HG03196 (cell line): ENCODE measurements at regions not wholly inside any gene's neighbourhood (a gene's known extent, or its start where the extent isn't known, plus 50 kb on each side); places are given as distances from the start of the nearest gene placed in this dataset.
"Not testable (repeated sequence)": the region's sequence is repeated elsewhere in the genome, so short reads cannot be mapped to it uniquely, and the experiment has no call there.

Experiments
- ATAC-seq: cut with Tn5 transposase; IDR thresholded peaks from one replicate; pipeline ENCODE4 v1.9.1; 2021; ENCODE audit not compliant: unreplicated experiment

DNA sequence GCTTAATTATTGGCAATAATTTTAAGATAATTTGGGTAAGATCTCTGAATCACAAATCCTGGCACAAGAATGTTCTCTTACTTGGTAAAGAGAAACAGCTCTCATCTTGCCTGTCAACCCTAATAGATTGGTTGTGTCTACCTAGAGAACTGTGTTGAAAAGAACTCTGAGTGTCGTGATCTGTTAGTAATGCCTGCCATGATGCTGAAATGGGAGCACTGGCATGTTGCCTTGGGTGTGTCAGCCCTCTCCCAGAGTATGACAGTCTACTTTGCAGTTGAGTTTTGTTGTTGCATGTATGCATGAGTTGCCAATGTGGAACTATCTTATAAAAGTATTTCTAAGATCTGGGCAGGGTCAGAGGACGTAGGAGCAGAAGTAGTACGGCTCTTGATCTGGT lies 221.4 kb downstream of the MAF start:
- no peak for ATAC-seq

DNA sequence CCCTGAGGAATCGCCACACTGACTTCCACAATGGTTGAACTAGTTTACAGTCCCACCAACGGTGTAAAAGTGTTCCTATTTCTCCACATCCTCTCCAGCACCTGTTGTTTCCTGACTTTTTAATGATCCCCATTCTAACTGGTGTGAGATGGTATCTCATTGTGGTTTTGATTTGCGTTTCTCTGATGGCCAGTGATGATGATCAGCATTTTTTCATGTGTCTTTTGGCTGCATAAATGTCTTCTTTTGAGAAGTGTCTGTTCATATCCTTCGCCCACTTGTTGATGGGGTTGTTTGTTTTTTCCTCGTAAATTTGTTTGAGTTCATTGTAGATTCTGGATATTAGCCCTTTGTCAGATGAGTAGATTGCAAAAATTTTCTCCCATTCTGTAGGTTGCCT lies 223.5 kb downstream of the MAF start:
- ATAC-seq, result not testable (repeated sequence)

DNA sequence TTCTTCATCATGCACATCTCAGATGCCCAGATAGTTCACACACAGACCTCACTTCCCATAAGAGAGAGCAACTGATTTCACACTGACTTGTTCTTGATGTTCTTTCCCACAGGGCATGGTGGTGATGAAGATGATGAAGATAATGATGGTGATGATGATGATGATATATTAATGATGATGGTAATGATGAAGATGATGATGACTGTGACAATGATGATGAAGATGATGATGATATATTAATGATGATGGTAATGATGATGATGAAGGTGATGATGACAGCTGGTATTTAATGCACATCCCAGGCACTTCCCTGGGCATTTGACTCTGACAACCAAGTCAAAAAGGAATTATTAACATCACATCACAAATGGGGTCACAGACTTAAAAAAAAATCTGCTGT lies 225.2 kb downstream of the MAF start:
- no peak for ATAC-seq

DNA sequence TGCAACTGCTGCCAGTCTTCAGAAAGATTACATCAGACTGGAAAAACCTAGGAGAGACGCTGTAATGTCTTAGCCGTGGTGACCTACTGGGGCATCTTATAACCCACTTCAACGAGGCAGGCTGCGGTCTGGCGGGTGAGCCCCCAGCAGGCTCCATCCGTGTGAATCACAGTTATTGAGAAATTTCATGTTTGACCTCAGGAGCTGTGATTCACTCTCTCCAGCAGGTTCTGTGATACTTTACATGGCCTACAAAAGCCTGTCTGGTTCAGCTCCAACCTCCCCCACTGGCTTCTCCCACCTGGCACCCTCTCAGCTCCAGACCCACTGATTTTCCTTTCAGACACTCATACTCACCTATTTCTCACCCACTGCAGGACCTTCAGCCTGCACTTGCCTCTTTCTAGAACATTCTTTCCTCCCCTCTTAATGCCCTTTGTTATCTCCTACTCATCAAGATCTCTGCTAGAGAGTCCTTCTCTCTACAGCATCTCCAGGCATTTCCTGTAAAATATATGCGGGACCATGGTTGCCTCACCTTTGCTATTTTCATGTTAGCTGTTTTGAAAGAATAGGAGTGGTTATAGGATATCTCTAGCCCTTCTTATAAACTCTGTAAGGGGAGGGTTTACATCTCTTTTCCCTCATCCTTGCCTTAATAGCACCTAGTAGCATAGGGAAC lies 227.9 kb downstream of the MAF start:
- no peak for ATAC-seq

DNA sequence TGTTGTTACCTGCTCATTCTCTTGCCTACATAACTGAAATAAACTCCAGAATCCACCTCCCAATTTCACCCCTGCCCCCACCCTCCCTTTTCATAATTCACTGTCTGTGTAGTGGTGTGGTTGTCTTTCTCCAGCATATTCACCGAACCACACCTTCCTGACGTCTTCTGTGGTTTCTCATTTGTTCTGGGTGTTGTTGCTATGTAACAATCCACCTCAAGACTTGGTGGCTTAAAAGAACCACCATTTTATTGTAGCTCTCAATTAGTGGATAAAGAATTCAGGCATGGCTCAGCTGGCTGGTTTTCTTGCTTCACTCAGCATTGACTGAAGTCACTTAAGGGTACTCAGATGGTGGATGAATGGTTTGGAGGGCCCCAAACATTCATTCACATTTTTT lies 229.8 kb downstream of the MAF start:
- ATAC-seq, result no peak

DNA sequence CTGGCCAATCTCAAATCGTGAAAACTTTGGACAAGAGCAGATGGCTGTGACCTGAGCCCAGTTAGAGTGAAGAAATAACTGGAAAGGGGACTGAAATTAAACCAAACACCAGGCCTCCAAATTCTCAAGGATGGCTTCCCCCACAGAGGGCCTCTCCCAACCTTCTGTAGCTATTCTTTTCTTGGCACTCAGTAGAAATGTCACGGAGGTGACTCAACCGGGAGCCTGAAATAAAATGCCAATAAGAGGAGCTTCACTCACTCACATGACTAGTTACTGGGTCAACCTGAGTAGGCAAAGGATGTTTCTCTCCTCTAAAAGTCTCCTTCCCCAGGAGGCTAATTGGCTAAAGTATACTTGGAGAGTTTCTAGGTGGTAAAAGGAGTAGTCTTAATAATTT lies 230.7 kb downstream of the MAF start:
- ATAC-seq, result no peak

DNA sequence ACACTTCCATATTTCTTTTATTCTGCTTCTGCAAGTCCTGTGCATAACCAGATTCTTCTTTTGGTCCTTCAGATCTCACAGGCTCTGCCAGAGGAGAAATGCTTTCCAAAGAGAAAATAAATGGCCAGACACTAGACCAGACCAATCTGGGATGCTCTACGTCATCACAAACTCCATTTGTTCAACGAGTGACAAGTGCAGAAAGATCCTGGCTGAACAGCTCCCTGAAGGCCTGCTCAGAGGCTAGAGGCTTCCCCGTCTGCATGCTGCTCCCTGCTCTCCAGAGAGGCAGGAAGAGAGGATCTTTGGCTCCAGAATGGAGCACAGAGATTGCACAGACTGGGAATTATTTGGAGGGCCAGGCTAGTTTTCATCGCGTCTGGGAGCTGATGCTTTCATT lies 232.7 kb downstream of the MAF start:
- ATAC-seq, result no peak

DNA sequence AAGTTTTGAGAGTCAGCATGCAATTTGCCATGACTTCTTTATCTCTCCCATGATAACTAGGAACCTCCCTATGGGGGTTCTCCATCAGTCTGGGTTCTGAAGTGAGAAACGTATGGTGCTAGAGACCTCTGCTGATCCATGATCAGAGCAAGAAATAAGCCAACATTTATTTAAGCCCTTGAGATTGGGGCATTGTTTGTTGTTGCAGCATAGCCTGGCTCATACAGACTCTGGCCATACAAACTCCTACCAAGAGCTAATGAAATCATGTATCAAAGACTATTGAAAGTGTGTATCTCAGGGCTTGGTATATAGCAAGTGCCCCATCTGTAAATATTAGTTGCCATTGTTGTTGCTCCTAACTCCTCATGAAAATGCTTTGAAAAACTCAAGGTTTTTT lies 233.9 kb downstream of the MAF start:
- no peak for ATAC-seq

DNA sequence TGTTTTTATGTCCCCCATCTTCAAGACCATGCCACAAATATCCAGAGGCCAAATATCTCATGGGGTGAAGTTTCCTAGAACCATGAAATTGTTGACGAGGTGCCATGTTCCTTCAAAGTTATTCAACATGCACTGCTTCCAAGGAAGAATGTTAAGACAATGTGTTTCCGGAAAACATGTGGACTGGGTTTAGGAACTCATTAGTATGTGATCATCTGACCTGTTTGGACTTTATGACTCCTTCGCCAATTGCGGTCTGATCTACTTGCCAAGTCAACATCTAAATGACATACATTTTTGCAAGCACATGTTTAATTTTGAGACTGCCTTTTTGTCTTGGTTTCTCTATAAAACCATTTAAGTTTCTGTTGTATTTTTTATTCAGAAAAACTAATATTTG lies 234.8 kb downstream of the MAF start:
- no peak for ATAC-seq

DNA sequence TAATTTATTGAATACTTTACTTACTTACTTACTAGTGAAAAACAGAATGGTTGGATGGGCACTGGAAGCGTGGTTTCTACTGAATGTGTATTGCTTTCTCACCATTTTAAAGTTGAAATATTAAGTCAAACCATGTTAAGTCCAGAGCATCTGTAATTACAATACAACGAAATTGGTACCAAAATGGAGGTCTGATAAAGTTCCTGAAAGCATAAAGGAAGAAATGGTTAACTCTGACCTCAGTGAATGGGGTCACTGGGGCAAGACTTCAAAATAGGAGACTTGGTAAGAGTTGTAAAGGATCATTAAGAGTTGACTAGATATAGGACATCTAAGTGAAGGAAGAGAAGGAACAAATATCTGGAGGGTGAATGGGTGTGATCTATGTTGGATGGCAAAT lies 237.1 kb downstream of the MAF start:
- no peak for ATAC-seq

DNA sequence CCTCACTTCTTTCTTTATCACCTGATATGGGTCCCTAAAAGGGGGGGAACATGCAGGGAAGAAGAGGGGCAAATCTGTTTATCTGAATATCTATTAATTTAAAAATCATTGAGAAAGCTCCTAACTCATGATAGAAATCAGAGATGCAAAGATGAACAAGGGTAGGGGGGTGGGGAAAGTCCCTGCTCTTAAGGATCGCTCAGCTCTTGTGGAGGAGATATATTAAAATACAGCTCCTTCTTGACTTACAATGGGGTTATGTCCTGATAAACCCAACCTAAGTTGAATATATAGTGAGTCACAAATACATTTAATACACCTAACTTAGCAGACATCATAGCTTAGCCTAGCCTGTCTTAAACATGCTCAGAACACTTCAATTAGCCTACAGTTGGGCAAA lies 237.5 kb downstream of the MAF start:
- ATAC-seq, result no peak

DNA sequence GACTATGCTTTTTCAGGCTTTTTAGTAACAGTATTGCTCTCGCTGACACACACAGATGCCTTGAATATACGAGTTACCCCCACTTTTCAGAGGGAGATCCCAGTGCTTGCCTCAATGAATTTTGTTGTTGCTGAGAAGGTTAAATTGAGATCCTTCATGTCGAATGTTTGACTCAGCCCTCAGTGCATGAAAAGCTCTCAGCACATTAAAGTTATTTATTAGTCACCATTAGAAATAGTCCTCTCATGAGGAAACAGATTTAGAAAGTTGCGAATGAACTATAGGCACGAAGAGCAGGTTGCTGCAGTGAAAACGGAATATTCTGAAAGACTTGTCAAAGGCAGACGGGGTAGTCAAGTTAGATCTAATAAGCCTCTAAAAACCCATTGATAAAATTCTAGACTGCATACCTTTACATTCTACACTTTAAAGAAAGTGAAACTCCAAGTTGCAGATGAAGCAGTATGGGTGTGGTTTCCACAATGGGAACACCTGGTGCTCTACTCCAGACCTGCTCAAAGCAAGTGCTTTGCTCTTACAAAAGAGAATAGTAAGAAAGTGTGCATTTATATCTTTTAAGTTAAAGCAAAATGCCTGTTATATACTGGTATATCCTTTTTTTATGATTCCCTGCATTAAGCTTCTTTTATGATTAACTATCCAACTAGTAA lies 238.1 kb downstream of the MAF start:
- no peak for ATAC-seq

DNA sequence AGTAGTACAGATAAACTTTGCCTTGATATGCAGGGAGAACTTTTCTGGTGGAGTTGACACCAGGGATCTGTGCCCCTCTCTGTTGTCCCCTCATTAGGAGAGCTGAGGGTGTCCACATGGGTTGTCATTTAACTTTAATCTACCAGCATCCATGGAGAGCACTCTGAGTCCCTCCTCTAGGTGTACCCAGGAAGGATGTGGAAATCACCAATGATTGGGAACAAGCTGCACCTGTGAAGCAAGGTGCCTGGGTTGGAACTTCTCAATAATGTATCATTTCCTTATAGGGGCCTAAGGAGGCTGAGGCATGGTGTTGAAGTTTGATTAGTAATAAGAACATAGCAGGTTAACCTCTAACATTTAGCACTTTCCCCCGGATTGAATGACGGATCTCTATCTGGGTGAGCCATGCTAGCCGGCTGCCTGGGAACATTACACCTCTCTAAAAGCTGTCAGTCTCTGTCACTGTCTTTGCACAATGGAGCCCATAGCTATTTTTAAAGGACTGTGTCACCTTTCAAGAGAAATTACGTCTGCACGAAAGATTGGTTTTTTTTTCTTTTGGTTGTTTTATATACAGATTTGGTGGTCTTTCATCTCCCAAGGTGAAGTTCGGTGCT lies 239.3 kb downstream of the MAF start:
- ATAC-seq, result no peak

DNA sequence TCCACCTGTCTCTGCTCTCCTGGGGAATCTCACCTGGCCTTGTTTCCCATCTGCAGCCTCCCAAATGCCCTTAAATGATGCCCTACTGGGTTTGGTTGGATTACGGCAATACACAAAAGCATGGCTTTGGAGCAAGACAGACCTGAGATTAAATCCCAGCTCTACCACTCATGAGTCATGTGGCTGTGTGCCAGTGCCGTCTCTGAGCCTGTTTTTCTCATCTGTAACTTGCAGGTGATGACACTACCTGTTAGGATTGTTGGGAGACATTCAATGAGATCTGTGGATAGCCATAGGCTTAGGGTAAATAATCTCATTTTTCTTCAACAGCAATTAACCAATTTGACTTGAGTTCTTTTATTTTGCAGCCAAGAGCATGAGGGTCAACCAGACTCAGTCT lies 240.3 kb downstream of the MAF start:
- no peak for ATAC-seq

DNA sequence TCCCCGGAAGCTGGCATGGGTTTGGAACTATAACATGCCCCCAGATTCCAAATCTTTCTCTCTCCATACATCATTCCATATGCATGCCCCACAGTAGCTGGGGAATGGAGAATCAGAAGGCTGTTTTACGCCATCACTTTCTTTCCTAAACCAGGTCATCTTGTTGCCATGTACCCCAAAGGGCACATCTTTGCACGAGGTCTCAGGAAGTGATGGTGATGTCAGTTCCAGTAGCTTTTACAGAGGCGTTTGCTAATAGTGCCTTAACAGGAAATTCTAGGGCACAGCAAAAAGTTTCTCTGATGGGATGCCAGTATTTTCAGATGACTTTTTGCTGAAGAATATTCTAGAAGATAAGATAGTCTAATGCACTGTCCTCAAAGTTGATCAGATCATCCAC lies 241.5 kb downstream of the MAF start:
- no peak for ATAC-seq

DNA sequence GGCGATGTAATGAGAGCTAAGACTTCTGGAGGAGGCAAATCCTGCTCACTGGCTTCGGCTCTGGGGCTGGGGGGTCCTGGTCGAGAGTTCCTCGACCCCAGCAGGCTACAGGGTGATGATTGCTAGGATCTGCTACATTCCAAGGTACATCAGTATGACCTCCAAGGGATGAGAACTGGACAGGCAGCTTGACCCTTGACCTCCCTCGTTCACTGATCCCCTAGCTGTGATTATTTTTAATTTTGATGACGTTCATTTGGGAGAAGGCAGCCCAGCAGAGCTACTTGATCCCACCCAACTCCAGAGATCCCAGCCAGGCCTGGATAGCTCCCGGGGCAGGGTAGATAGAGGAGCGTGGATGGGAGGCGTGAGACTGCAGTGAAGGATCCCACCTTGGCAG lies 242.3 kb downstream of the MAF start:
- no peak for ATAC-seq

DNA sequence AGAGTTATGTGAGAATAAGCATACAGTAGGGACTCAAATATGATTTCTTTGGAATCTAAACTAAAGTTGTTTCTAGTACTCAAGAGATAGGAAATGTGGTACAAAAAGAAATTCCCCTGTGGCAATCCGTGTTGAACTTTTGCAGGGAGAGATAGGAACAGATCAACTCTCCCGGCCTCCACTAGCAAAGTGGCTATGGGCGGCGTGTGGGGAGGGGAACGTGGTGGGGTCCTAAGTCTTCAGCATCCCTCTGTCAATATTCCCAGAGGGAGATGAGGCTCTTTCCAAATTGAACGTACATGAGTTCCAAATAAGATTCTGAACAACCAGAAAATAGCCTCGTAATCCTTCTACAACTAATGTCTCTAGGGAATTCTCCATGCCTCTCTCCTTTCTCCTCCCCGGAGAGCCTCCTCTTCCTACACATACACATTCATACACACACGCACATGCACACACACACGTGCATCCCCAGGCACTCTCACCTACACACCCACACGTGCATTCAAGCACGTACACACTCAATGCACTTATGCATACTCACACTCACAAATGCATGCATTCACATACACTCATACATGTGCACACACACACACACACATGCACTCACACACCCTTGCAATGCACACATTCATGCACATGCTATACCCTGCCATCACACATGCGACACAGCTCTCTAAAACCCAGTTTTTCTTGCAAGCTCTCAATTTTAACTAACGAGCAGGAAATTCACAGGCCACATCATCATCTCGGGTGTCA lies 244.8 kb downstream of the MAF start:
- ATAC-seq, result no peak

DNA sequence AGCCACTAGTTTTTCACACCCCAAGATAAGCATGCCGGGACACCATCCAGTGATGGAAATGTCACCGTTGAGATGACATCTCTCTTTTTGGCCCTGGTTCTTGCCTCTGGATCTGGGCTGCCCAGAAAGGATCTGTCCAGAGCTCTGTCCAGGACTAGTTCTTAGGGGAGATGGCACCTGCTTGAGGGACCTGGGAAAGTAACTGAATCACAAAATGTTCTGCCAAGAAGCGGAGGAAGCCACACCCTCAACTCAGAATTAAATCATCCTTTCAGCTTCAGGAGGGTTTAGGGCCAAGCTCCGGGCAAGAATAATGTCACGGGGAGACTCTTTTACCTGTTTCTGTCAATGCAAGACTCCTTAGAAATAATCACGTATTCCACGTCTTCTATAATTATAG lies 248.6 kb downstream of the MAF start:
- no peak for ATAC-seq

DNA sequence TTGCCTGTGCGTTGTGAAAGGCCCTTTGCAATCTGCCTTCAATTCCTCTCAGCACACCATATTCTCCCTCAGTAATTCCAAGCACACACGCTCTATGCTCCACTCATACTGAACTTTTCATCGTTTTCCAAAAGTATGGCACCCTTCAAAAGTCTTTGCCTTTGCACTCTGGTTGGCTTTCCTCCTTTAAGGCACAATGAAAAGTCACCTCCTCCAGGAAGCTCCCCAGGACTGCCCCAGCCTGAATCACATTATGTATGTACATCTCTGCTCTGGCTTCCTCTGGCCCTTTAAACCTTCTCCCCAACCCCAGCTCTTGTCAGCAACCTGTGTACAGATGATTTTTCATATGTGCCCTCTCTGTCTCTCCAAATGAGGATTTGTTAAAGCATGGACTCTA lies 250.7 kb downstream of the MAF start:
- no peak for ATAC-seq

DNA sequence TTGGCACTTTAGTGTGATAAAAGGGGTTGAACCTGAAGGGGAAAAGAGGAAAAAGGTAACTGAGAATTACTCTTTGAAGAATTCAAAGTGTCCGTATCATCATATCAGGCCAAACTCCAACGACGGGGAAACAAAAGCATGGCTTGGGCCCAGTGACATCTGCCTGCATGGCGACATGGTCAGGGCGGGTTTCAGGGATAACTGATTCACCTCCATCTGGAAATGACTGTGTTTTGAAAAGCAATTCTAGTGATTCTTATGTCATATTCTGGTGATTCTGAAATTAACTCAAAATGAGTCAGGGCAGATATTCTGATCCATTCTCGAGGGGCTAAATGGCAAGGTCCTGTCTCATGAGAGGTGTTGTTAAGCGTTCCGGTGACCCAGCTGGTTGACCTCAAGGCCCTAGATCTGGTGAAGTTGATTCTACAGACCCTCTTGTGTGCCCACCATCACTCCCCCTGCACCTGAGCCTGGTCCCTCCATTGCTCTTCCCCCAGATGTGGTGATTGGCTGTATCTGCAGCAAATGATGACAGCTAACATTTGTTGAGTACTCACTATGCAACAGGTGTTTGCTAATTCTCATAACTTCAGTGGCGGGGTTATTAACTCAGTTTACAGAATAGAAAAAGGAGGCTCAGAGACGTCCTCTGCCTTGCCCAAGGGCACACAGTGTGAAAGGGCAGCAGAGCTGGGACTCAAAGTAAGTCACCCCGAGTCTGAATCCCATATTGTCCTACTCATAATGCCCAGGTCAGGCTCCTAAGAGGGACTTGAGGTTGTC lies 251.8 kb downstream of the MAF start:
- ATAC-seq, result no peak

DNA sequence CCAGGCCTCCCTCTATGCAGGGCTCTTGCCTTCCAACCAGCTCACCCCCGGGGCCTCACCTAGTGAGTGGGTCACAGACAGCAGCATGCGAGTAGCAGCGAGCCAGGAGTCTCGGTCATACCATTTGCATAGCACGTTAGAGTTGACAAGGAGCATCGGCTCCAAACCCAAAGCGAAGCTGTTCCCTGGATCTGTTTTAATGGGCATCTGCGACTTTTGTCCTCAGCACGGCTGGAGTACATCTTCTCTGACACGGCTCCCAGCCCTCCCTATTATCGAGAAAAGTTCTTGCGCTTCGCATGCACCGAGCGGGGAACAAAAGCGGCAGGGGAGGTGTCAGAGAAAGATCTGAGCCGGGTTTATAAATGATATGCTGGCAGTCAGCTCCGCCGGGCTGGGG lies 253.3 kb downstream of the MAF start:
- no peak for ATAC-seq
